ENCODE measurements at regions not wholly inside any gene's neighbourhood (a gene's known extent, or its start where the extent isn't known, plus 50 kb on each side); places are given as distances from the start of the nearest gene placed in this dataset.

DNA sequence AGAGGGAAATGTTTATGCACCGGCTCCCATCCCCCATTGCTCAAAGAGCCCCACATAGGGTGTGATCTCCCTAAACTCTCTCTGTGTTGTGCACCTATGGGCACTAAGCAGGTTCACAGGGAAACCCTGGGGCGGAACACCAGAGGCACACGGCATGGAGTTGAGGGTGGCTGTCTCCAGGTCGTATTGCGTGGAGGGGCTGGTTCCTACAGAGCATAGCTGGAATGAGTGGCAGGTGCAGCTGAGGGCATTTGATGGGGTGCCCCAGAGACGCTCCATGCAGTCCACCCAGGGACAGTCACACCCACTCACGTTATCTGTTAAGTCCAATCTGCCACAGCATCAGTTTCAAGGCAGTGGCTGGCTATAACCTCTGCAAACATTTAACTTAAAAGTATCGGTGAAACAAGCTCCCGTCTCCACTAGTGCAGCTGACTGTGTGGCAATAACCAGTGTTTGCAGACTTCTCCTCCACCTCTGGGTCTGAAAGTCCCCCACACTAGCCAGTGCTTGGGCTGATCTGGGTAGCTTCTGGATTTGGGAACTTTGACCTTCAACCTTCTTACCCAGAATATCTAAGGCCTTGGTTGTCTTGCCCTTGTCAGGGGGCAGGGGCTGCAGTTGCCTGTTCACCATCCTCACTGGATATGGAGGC lies 249.2 kb upstream of the ZNF32 start (continued):
- TF ChIP-seq, protein P1, sequence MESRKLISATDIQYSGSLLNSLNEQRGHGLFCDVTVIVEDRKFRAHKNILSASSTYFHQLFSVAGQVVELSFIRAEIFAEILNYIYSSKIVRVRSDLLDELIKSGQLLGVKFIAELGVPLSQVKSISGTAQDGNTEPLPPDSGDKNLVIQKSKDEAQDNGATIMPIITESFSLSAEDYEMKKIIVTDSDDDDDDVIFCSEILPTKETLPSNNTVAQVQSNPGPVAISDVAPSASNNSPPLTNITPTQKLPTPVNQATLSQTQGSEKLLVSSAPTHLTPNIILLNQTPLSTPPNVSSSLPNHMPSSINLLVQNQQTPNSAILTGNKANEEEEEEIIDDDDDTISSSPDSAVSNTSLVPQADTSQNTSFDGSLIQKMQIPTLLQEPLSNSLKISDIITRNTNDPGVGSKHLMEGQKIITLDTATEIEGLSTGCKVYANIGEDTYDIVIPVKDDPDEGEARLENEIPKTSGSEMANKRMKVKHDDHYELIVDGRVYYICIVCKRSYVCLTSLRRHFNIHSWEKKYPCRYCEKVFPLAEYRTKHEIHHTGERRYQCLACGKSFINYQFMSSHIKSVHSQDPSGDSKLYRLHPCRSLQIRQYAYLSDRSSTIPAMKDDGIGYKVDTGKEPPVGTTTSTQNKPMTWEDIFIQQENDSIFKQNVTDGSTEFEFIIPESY (IDR thresholded peaks at IDR 0.05; ENCODE audit: extremely low read depth, insufficient replicate concordance, low read length), result no peak
- TF ChIP-seq SIN3A (IDR thresholded peaks at IDR 0.05; ENCODE audit: low read depth), result no peak

DNA sequence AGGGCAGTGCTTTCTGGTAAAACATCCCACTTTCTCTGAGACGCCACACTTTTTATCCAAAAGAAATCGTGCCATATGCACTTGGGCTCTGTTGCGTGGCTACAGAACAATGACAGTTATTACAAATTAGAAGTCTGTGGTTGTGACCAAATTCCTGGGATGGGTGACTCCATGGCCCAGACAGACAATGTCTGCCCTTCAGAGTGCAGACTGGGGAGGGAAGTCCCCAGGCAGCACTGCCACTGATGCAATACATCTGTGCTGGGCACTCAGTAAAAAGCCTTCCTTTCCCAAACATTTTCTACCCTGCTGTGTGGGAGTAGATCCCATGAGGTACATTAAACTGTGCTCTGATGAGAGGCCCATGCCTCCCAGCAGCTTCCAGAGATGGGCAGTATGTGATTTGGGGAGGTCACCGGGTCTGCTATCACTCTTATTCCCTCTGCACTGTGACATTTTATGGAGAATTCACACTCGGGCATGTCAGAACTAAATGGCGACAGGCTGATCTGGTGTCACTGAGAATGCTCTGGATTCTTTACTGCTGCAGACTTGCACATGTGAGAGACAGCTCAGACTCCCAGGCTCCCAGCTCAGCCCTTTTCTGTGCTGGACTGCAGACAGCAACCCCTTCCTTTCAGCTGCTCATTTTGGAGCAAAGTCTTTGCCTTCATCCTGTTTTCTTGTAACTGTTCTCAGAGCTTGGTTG lies 243.5 kb upstream of the ZNF32 start:
- Histone ChIP-seq H3K79me2 (ENCODE audit: insufficient read depth, low read length) (no peaks in the 10 kb centered on the region), H3K9me3 (ENCODE audit: control insufficient read depth in 1 of 2, insufficient read depth in 1 of 2, low read depth in 1 of 2, low read length in 2 of 2) (no peaks in the 10 kb centered on the region), H3K9ac (ENCODE audit: low read length) (no peak overlapping the region), H3K4me2 (ENCODE audit: low read length) (no peak overlapping the region), H3K36me3 (ENCODE audit: control insufficient read depth in 1 of 2, insufficient read depth in 2 of 2, low read length in 2 of 2) (no peaks in the 10 kb centered on the region), H3K4me1 (ENCODE audit: control insufficient read depth in 1 of 2, insufficient read depth in 2 of 2, low read length in 2 of 2) (no peaks in the 10 kb centered on the region), H3K27ac (ENCODE audit: low read depth, low read length) (no peak overlapping the region), H2AFZ (ENCODE audit: low read depth, low read length, poor library complexity, severe bottlenecking) (no peak overlapping the region), H3K9me2 (ENCODE audit: insufficient read depth) (no peaks in the 10 kb centered on the region), H4K20me1 (ENCODE audit: insufficient read depth) (no peaks in the 10 kb centered on the region), H3K4me3 (replicated peaks in 1 of 2; ENCODE audit: low read depth in 1 of 2, low read length in 2 of 2) (no peak overlapping the region), H3K27me3 (ENCODE audit: insufficient read depth, low read length) (peaks cover 38% of the 10 kb centered on the region)
- DNase-seq (ENCODE audit: low read depth, low spot score) (no peak), ATAC-seq (no peak)
- CTCF ChIA-PET, result no interaction called here
- no TSS peak for BruUV-seq (replicated peaks)
- POLR2A ChIA-PET, result interaction anchor here (1.2 kb wide), 1 partner anchor 32 kb away, joined by 3 read pairs; no protein-coding TSS in a partner anchor
- RAD21 ChIA-PET (ENCODE audit: low non-redundant PET in 1 of 2, low total read pairs in 2 of 2, uncharacterized antibody in 2 of 2, unreplicated experiment in 2 of 2), result no interaction called here
- intact Hi-C loops (cut with micrococcal nuclease), result no loop called here
- TF ChIP-seq EZH2 (IDR thresholded peaks at IDR 0.05), result no peak
- TF ChIP-seq, protein P2, sequence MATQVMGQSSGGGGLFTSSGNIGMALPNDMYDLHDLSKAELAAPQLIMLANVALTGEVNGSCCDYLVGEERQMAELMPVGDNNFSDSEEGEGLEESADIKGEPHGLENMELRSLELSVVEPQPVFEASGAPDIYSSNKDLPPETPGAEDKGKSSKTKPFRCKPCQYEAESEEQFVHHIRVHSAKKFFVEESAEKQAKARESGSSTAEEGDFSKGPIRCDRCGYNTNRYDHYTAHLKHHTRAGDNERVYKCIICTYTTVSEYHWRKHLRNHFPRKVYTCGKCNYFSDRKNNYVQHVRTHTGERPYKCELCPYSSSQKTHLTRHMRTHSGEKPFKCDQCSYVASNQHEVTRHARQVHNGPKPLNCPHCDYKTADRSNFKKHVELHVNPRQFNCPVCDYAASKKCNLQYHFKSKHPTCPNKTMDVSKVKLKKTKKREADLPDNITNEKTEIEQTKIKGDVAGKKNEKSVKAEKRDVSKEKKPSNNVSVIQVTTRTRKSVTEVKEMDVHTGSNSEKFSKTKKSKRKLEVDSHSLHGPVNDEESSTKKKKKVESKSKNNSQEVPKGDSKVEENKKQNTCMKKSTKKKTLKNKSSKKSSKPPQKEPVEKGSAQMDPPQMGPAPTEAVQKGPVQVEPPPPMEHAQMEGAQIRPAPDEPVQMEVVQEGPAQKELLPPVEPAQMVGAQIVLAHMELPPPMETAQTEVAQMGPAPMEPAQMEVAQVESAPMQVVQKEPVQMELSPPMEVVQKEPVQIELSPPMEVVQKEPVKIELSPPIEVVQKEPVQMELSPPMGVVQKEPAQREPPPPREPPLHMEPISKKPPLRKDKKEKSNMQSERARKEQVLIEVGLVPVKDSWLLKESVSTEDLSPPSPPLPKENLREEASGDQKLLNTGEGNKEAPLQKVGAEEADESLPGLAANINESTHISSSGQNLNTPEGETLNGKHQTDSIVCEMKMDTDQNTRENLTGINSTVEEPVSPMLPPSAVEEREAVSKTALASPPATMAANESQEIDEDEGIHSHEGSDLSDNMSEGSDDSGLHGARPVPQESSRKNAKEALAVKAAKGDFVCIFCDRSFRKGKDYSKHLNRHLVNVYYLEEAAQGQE (IDR thresholded peaks at IDR 0.05; ENCODE audit: low read depth), result no peak
- no peak for TF ChIP-seq POLR2AphosphoS5 (IDR thresholded peaks at IDR 0.05; ENCODE audit: low read depth, low read length)
- no peak for TF ChIP-seq ELF1 (IDR thresholded peaks at IDR 0.05; ENCODE audit: borderline replicate concordance, low read depth)
- no peak for TF ChIP-seq YY1 (IDR thresholded peaks at IDR 0.05; ENCODE audit: extremely low read depth, insufficient replicate concordance, low read depth, low read length)
- TF ChIP-seq, protein P3, sequence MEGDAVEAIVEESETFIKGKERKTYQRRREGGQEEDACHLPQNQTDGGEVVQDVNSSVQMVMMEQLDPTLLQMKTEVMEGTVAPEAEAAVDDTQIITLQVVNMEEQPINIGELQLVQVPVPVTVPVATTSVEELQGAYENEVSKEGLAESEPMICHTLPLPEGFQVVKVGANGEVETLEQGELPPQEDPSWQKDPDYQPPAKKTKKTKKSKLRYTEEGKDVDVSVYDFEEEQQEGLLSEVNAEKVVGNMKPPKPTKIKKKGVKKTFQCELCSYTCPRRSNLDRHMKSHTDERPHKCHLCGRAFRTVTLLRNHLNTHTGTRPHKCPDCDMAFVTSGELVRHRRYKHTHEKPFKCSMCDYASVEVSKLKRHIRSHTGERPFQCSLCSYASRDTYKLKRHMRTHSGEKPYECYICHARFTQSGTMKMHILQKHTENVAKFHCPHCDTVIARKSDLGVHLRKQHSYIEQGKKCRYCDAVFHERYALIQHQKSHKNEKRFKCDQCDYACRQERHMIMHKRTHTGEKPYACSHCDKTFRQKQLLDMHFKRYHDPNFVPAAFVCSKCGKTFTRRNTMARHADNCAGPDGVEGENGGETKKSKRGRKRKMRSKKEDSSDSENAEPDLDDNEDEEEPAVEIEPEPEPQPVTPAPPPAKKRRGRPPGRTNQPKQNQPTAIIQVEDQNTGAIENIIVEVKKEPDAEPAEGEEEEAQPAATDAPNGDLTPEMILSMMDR (IDR thresholded peaks at IDR 0.05 in 2 of 3, conservative IDR thresholded peaks at IDR 0.05 in 1 of 3; ENCODE audit: borderline replicate concordance in 1 of 3, insufficient read depth in 1 of 3, low read depth in 2 of 3, low read length in 2 of 3), result no peak
- TF ChIP-seq, protein P1 (IDR thresholded peaks at IDR 0.05; ENCODE audit: extremely low read depth, insufficient replicate concordance, low read length), result no peak

Data from HCT116 (cell line).